C4-2B (cell line): ENCODE measurements at regions not wholly inside any gene's neighbourhood (a gene's known extent, or its start where the extent isn't known, plus 50 kb on each side); places are given as distances from the start of the nearest gene placed in this dataset.

ENCODE experiments used
- H3K27ac ChIP-seq: fragments of 450-650 bp; 2 replicates; pipeline ENCODE4 v1.5.1; 2017
- ZFX ChIP-seq: fragments of 450-650 bp; IDR thresholded peaks from 2 replicates; pipeline ENCODE4 v1.6.1; 2017
- TF ChIP-seq, protein P1 (sequence below): fragments of 450-650 bp; conservative IDR thresholded peaks from 2 replicates; pipeline ENCODE4 v1.5.1; 2017; ENCODE audit warnings: mild to moderate bottlenecking

- no peak overlapping the region for H3K27ac ChIP-seq
- TF ChIP-seq, protein P1, sequence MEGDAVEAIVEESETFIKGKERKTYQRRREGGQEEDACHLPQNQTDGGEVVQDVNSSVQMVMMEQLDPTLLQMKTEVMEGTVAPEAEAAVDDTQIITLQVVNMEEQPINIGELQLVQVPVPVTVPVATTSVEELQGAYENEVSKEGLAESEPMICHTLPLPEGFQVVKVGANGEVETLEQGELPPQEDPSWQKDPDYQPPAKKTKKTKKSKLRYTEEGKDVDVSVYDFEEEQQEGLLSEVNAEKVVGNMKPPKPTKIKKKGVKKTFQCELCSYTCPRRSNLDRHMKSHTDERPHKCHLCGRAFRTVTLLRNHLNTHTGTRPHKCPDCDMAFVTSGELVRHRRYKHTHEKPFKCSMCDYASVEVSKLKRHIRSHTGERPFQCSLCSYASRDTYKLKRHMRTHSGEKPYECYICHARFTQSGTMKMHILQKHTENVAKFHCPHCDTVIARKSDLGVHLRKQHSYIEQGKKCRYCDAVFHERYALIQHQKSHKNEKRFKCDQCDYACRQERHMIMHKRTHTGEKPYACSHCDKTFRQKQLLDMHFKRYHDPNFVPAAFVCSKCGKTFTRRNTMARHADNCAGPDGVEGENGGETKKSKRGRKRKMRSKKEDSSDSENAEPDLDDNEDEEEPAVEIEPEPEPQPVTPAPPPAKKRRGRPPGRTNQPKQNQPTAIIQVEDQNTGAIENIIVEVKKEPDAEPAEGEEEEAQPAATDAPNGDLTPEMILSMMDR = no peak
- TF ChIP-seq ZFX = no peak
Measured at GRCh38 chr5:156164306-156164705, 162.7 kb upstream of the SGCD start.

GRCh38 chr5:156169495-156169894, 157.5 kb upstream of the SGCD start:
- TF ChIP-seq, protein P1 = no peak
- no peak for TF ChIP-seq ZFX

GRCh38 chr5:156170351-156170961, 156.5 kb upstream of the SGCD start:
- TF ChIP-seq ZFX = no peak
- TF ChIP-seq, protein P1 = no peak

More at GRCh38 chr5:156169495-156169894, 157.5 kb upstream of the SGCD start:
- H3K27ac ChIP-seq = no peak overlapping the region

DNA sequence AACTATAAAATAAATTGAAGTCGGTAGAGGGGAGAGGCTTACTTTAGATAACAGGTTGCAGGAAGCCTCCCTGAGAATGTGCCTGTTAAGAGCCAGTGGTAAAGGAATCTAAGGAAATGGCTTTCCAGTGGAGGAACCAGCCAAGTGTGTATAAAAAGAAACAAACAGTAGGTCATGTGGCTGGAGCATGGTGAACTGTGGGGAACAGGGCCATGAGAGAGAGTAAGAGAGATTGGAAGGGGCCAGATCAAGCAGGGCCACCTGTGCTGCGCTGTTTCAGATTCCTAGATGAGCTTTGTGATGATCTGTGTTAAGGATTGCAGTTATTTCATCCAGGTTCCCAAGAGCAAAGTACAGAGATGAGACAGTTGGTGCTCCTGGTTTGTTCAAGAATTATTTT, 152.7 kb upstream of the SGCD start:
- no peak for TF ChIP-seq ZFX
- TF ChIP-seq, protein P1 = no peak

More at GRCh38 chr5:156170351-156170961, 156.5 kb upstream of the SGCD start:
- H3K27ac ChIP-seq = no peak overlapping the region

DNA sequence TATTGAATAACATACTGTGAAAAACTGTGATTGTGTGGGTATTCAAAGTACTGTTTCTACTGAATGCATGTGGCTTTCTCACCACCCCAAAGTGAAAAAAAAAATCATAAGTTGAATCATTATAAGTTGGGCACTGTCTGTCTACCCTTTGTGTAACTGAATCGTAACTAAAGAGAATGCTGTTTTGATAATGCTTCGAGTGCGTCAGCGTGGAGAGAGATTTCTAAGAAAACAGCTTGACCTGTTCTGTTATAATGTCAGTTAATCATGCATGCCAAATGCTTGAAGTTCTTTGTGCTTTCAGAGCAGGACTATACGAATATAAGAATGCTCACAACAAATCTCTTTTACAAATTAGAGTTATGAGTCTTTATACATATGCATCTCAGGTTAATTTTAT, 148.8 kb upstream of the SGCD start:
- TF ChIP-seq ZFX = no peak
- TF ChIP-seq, protein P1 = no peak
- H3K27ac ChIP-seq = no peak overlapping the region

More for the DNA sequence above, 152.7 kb upstream of the SGCD start:
- H3K27ac ChIP-seq = no peak overlapping the region

DNA sequence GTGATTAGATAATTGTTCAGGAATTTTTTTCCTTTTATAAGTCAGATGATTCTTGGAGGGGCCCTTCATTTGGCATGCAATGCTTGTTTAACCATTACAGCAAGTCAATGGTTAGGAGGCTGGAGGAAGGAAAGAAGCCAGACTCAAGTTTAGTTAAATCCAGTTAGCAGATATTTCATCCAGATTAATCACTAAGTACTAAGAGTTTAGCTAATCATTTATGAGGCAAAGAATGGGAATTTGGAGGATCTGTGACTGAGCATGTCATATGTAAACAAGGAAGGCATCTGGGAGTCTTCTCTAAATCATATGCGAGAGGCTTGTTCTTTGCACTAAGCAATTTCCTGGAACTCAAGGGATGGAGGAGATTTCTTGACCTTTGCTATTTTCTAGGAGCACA, 145.3 kb upstream of the SGCD start:
- TF ChIP-seq, protein P1 = no peak
- no peak for TF ChIP-seq ZFX
- no peak overlapping the region for H3K27ac ChIP-seq

GRCh38 chr5:156182174-156182967, 144.6 kb upstream of the SGCD start:
- TF ChIP-seq, protein P1 = no peak
- no peak for TF ChIP-seq ZFX
- no peak overlapping the region for H3K27ac ChIP-seq
